H9 (cell line): ENCODE measurements at regions not wholly inside any gene's neighbourhood (a gene's known extent, or its start where the extent isn't known, plus 50 kb on each side); places are given as distances from the start of the nearest gene placed in this dataset.

ENCODE experiments used
- DNase-seq: peaks from one replicate; pipeline ENCODE4 v3.0.0-alpha.2; 2017
- H2AFZ ChIP-seq: one replicate; pipeline ENCODE4 v1.6.1; 2013; ENCODE audit warnings: mild to moderate bottlenecking, low read length, control low read depth, moderate library complexity
- H2AK5ac ChIP-seq: 2 replicates; pipeline ENCODE4 v1.6.1; 2013; ENCODE audit warnings: low read length, control low read depth, mixed read lengths; ENCODE audit not compliant: insufficient read length
- H2BK120ac ChIP-seq: one replicate; pipeline ENCODE4 v1.6.1; 2013; ENCODE audit warnings: low read depth, mild to moderate bottlenecking, low read length, control low read depth, inconsistent platforms; ENCODE audit not compliant: poor library complexity, severe bottlenecking
- H2BK12ac ChIP-seq: 2 replicates; pipeline ENCODE4 v1.6.1; 2013; ENCODE audit warnings: low read length, control low read depth, mixed read lengths, low read depth; ENCODE audit not compliant: insufficient read length
- H2BK15ac ChIP-seq: 2 replicates; pipeline ENCODE4 v1.6.1; 2013; ENCODE audit warnings: low read depth, low read length, control low read depth
- H2BK20ac ChIP-seq: one replicate; pipeline ENCODE4 v1.6.1; 2013; ENCODE audit warnings: low read depth, mild to moderate bottlenecking, low read length, control low read depth, inconsistent platforms; ENCODE audit not compliant: poor library complexity, severe bottlenecking
- H2BK5ac ChIP-seq: 2 replicates; pipeline ENCODE4 v1.6.1; 2013; ENCODE audit warnings: low read length, control low read depth, mixed read lengths; ENCODE audit not compliant: insufficient read length
- H3K14ac ChIP-seq: 2 replicates; pipeline ENCODE4 v1.6.1; 2013; ENCODE audit warnings: low read length, control low read depth; ENCODE audit not compliant: insufficient read depth
- H3K18ac ChIP-seq: 2 replicates; pipeline ENCODE4 v1.6.1; 2013; ENCODE audit warnings: low read depth, mild to moderate bottlenecking, mixed read lengths, low read length, control low read depth; ENCODE audit not compliant: insufficient read length
- H3K23ac ChIP-seq: 2 replicates; pipeline ENCODE4 v1.6.1; 2013; ENCODE audit warnings: low read length, control low read depth, mixed read lengths, low read depth; ENCODE audit not compliant: insufficient read length
- H3K23me2 ChIP-seq: 2 replicates; pipeline ENCODE4 v1.6.1; 2013; ENCODE audit warnings: low read depth, mild to moderate bottlenecking, mixed read lengths, low read length, control low read depth; ENCODE audit not compliant: insufficient read length, poor library complexity, severe bottlenecking
- H3K27ac ChIP-seq: 2 replicates; pipeline ENCODE4 v1.5.1; 2013; ENCODE audit warnings: low read length, control low read depth, mixed read lengths, low read depth; ENCODE audit not compliant: insufficient read length
- H3K27me3 ChIP-seq: 2 replicates; pipeline ENCODE4 v1.6.1; 2013; ENCODE audit warnings: low read length, control low read depth, inconsistent platforms; ENCODE audit not compliant: insufficient read depth
- H3K4ac ChIP-seq: 2 replicates; pipeline ENCODE4 v1.6.1; 2013; ENCODE audit warnings: low read depth, mild to moderate bottlenecking, control low read depth, inconsistent platforms, low read length, moderate library complexity
- H3K4me1 ChIP-seq: 2 replicates; pipeline ENCODE4 v1.6.1; 2013; ENCODE audit warnings: low read length, control low read depth, inconsistent platforms; ENCODE audit not compliant: insufficient read depth
- H3K4me2 ChIP-seq: 2 replicates; pipeline ENCODE4 v1.6.1; 2013; ENCODE audit warnings: low read length, control low read depth, mixed read lengths; ENCODE audit not compliant: insufficient read length, insufficient read depth
- H3K56ac ChIP-seq: 2 replicates; pipeline ENCODE4 v1.6.1; 2013; ENCODE audit warnings: low read depth, mild to moderate bottlenecking, mixed read lengths, low read length, control low read depth; ENCODE audit not compliant: insufficient read length
- H3K79me1 ChIP-seq: 2 replicates; pipeline ENCODE4 v1.6.1; 2013; ENCODE audit warnings: low read depth, mild to moderate bottlenecking, moderate library complexity, low read length, control low read depth, inconsistent platforms; ENCODE audit not compliant: insufficient read depth, poor library complexity, severe bottlenecking
- H3K79me2 ChIP-seq: 2 replicates; pipeline ENCODE4 v1.6.1; 2013; ENCODE audit warnings: low read length, control low read depth, inconsistent platforms; ENCODE audit not compliant: insufficient read depth
- H3K9ac ChIP-seq: 2 replicates; pipeline ENCODE4 v1.6.1; 2013; ENCODE audit warnings: low read length, control low read depth, mixed read lengths; ENCODE audit not compliant: insufficient read length; ENCODE audit errors: extremely low read depth
- H3K9me3 ChIP-seq: one replicate; pipeline ENCODE4 v1.6.1; 2013; ENCODE audit warnings: low read depth, low read length, inconsistent platforms; ENCODE audit not compliant: control insufficient read depth
- H3T11ph ChIP-seq: one replicate; pipeline ENCODE4 v1.6.1; 2013; ENCODE audit warnings: mild to moderate bottlenecking, low read length, control low read depth, inconsistent platforms
- H4K20me1 ChIP-seq: one replicate; pipeline ENCODE4 v1.6.1; 2013; ENCODE audit not compliant: control insufficient read depth, insufficient read length, insufficient read depth
- H4K5ac ChIP-seq: 2 replicates; pipeline ENCODE4 v1.6.1; 2013; ENCODE audit warnings: low read depth, mild to moderate bottlenecking, mixed read lengths, low read length, control low read depth; ENCODE audit not compliant: insufficient read length
- H4K8ac ChIP-seq: replicated peaks from 2 replicates; pipeline ENCODE4 v1.6.1; 2013; ENCODE audit warnings: low read length, control low read depth, mixed read lengths, low read depth; ENCODE audit not compliant: insufficient read length
- H4K91ac ChIP-seq: 2 replicates; pipeline ENCODE4 v1.6.1; 2013; ENCODE audit warnings: low read depth, mild to moderate bottlenecking, moderate library complexity, mixed read lengths, low read length, control low read depth; ENCODE audit not compliant: insufficient read length
- H3K27ac Mint-ChIP-seq, 3 experiments: 2 replicates in 2 of 3; 3 replicates in 1 of 3; pipeline ENCODE4 v1.8.0; 2020 to 2021; ENCODE audit warnings: mixed read lengths in 3 of 3, mild to moderate bottlenecking in 1 of 3, moderate library complexity in 1 of 3
- H3K27me3 Mint-ChIP-seq: 2 replicates; pipeline ENCODE4 v1.8.0; 2021; ENCODE audit warnings: low read depth, mild to moderate bottlenecking, moderate library complexity, mixed read lengths
- H3K36me3 Mint-ChIP-seq, 3 experiments: 2 replicates in 2 of 3; 3 replicates in 1 of 3; pipeline ENCODE4 v1.8.0; 2020 to 2021; ENCODE audit warnings: low read depth in 3 of 3, mixed read lengths in 3 of 3; ENCODE audit not compliant: insufficient read depth in 1 of 3
- H3K4me1 Mint-ChIP-seq, 2 experiments: 2 replicates each; pipeline ENCODE4 v1.8.0; 2020; ENCODE audit warnings: mixed read lengths in 2 of 2
- H3K4me3 Mint-ChIP-seq, 2 experiments: 2 replicates in 1 of 2; 3 replicates in 1 of 2; pipeline ENCODE4 v1.8.0; 2020 to 2021; ENCODE audit warnings: mild to moderate bottlenecking in 2 of 2, mixed read lengths in 2 of 2, moderate library complexity in 1 of 2
- H3K9me3 Mint-ChIP-seq, 2 experiments: 2 replicates in 1 of 2; 3 replicates in 1 of 2; pipeline ENCODE4 v1.8.0; 2020; ENCODE audit warnings: mild to moderate bottlenecking in 2 of 2, mixed read lengths in 2 of 2, moderate library complexity in 1 of 2
- CTCF ChIP-seq: fragments of 200-600 bp; sonication (generic); conservative IDR thresholded peaks from 3 replicates; pipeline ENCODE4 v1.8.0; 2021; ENCODE audit warnings: antibody characterized with exemption, mild to moderate bottlenecking
- WGBS: extraction: QIAGEN DNeasy Blood & Tissue Kit; methylation state at CpG from one replicate; pipeline ENCODE4 v1.1.7; 2013; ENCODE audit warnings: missing lambda C conversion rate, low lambda C conversion rate, mixed read lengths; ENCODE audit not compliant: insufficient read length; ENCODE audit errors: extremely low coverage; 5-methylcytosine and 5-hydroxymethylcytosine counted together

- no peak overlapping the region for H2BK15ac ChIP-seq
- no peak overlapping the region for H3K4ac ChIP-seq
- H3K27ac Mint-ChIP-seq: no peak overlapping the region
- H4K5ac ChIP-seq: no peak overlapping the region
- no peaks in the 10 kb centered on the region for H3K9me3 ChIP-seq
- TF ChIP-seq CTCF: no peak
- no peak overlapping the region for H3K14ac ChIP-seq
- no peak overlapping the region for H2BK5ac ChIP-seq
- H3K4me2 ChIP-seq: no peak overlapping the region
- no peak overlapping the region for H3K27ac ChIP-seq
- no peak overlapping the region for H4K91ac ChIP-seq
- H3K4me1 Mint-ChIP-seq: peaks cover 18 to 19% of the 10 kb centered on the region in 2 experiments
- H3K56ac ChIP-seq: no peak overlapping the region
- no peak overlapping the region for H3K4me3 Mint-ChIP-seq
- H2AFZ ChIP-seq: no peak overlapping the region
- H3K79me1 ChIP-seq: no peaks in the 10 kb centered on the region
- WGBS: no CpG with 5 or more reads among the region's 12 CpGs
- H3K23me2 ChIP-seq: no peaks in the 10 kb centered on the region
- no peaks in the 10 kb centered on the region for H4K20me1 ChIP-seq
- peaks cover 4 to 8% of the 10 kb centered on the region in 2 experiments; a peak in 4 of 5 replicates for H3K9me3 Mint-ChIP-seq
- H3K27me3 ChIP-seq: no peaks in the 10 kb centered on the region
- no peak overlapping the region for H3T11ph ChIP-seq
- no peaks in the 10 kb centered on the region for H3K79me2 ChIP-seq
- no peaks in the 10 kb centered on the region for H3K4me1 ChIP-seq
- no peak overlapping the region for H2BK120ac ChIP-seq
- H2BK12ac ChIP-seq: no peak overlapping the region
- H3K18ac ChIP-seq: no peak overlapping the region
- DNase-seq: no peak
- H2BK20ac ChIP-seq: no peak overlapping the region
- H3K27me3 Mint-ChIP-seq: no peaks in the 10 kb centered on the region
- no peak overlapping the region for H4K8ac ChIP-seq
- no peak overlapping the region for H2AK5ac ChIP-seq
- no peak overlapping the region for H3K9ac ChIP-seq
- peaks cover 0 to 7% (median 2%) of the 10 kb centered on the region in 3 experiments; a peak in 2 of 7 replicates for H3K36me3 Mint-ChIP-seq
- no peak overlapping the region for H3K23ac ChIP-seq
Measured at GRCh38 chr16:17942067-17942466, 394.5 kb downstream of the NPIPA8 start.
